ENCODE measurements at regions not wholly inside any gene's neighbourhood (a gene's known extent, or its start where the extent isn't known, plus 50 kb on each side); places are given as distances from the start of the nearest gene placed in this dataset.
"Not testable (repeated sequence)": the region's sequence is repeated elsewhere in the genome, so short reads cannot be mapped to it uniquely, and the experiment has no call there.

DNA sequence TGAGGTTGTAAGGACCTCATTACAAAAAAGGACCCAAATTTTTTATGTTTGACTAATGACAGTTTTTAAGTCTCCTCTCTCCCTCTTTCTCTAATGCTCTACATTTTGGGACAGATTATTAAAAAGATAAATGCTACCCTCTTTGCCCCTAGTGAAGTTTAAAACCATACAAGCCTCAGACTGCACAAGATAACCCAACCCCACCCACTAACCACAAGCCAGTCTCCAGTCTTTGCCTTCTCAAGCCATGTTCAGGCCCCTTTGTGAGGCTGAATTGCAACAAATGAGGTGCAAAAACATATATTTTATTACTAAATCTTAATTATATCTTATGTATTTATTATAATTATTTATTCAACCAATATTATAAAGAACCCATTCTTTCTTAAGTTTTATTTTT lies 597.2 kb upstream of the BRINP3 start:
- no peaks in the 10 kb centered on the region for H3K27me3 ChIP-seq (replicated peaks; ENCODE audit: control insufficient read depth, insufficient read depth, low read length)
- no peaks in the 10 kb centered on the region for H3K4me1 ChIP-seq (ENCODE audit: control insufficient read depth, insufficient read depth, low read length)
- DNase-seq (ENCODE audit: low read depth), result no peak
- H3K36me3 ChIP-seq (ENCODE audit: control insufficient read depth, insufficient read depth, low read length, severe bottlenecking), result no peaks in the 10 kb centered on the region
- H3K4me3 ChIP-seq (ENCODE audit: low read length), result no peak overlapping the region
- peaks cover 3% of the 10 kb centered on the region for H3K9me3 ChIP-seq (ENCODE audit: control insufficient read depth, low read length)
- no peak overlapping the region for H3K9ac ChIP-seq (ENCODE audit: low read length)

DNA sequence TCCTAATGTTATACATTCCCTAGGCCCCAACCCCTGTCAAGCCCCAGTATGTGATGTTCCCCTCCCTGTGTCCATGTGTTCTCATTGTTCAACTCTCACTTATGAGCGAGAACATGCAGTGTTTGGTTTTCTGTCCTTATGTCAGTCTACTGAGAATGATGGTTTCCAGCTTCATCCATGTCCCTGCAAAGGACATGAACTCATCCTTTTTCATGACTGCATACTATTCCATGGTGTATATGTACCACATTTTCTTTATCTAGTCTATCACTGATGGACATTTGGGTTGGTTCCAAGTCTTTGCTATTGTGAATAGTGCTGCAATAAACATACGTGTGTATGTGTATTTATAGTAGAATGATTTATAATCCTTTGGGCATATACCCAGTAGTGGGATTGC lies 605.4 kb upstream of the BRINP3 start:
- H3K4me1 ChIP-seq (ENCODE audit: control insufficient read depth, insufficient read depth, low read length); H3K4me3 ChIP-seq (ENCODE audit: low read length); H3K36me3 ChIP-seq (ENCODE audit: control insufficient read depth, insufficient read depth, low read length, severe bottlenecking); H3K9me3 ChIP-seq (ENCODE audit: control insufficient read depth, low read length); H3K9ac ChIP-seq (ENCODE audit: low read length); DNase-seq (ENCODE audit: low read depth); H3K27me3 ChIP-seq (replicated peaks; ENCODE audit: control insufficient read depth, insufficient read depth, low read length): not testable (repeated sequence)

DNA sequence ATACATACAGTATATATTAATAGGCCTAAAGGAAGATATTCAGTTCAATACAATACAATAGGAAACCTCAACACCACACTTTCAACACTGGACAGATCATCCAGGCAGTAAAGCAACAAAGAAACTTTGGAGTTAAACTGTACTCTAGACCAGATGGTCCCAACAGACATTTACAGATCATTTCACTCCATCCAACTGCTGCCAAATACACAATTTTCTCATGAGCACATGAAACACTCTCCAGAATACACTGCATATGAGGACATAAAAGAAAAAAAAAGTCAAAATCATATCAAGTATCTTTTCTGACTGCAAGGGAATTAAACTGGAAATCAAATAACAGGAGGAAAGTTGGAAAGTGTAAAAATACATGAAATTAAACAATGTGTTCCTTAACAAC lies 607.5 kb upstream of the BRINP3 start:
- DNase-seq (ENCODE audit: low read depth), result no peak
- no peak overlapping the region for H3K9ac ChIP-seq (ENCODE audit: low read length)
- no peaks in the 10 kb centered on the region for H3K9me3 ChIP-seq (ENCODE audit: control insufficient read depth, low read length)
- H3K4me1 ChIP-seq (ENCODE audit: control insufficient read depth, insufficient read depth, low read length), result no peaks in the 10 kb centered on the region
- no peaks in the 10 kb centered on the region for H3K36me3 ChIP-seq (ENCODE audit: control insufficient read depth, insufficient read depth, low read length, severe bottlenecking)
- no peaks in the 10 kb centered on the region for H3K27me3 ChIP-seq (replicated peaks; ENCODE audit: control insufficient read depth, insufficient read depth, low read length)
- no peak overlapping the region for H3K4me3 ChIP-seq (ENCODE audit: low read length)

DNA sequence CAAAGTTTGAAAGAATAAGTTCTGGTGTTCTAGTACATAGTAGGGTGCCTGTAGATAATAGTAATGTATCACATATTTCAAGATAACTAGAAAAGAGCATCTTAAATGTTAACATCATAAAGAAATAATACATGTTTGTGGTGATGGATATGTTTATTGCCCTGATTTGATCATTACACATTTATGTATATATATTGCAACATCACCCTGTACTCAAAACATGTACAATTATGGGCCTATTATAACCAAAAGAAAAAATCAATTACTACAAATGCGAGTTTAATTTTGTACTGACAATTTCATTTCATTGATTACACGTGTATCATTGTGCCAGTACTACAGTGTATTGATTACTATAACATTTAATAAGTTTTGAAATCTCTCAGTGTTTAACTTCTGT lies 609.2 kb upstream of the BRINP3 start:
- Histone ChIP-seq H3K36me3 (ENCODE audit: control insufficient read depth, insufficient read depth, low read length, severe bottlenecking) (no peaks in the 10 kb centered on the region), H3K4me3 (ENCODE audit: low read length) (no peak overlapping the region), H3K27me3 (replicated peaks; ENCODE audit: control insufficient read depth, insufficient read depth, low read length) (no peaks in the 10 kb centered on the region), H3K9me3 (ENCODE audit: control insufficient read depth, low read length) (no peaks in the 10 kb centered on the region), H3K4me1 (ENCODE audit: control insufficient read depth, insufficient read depth, low read length) (no peaks in the 10 kb centered on the region), H3K9ac (ENCODE audit: low read length) (no peak overlapping the region)
- DNase-seq (ENCODE audit: low read depth), result no peak

DNA sequence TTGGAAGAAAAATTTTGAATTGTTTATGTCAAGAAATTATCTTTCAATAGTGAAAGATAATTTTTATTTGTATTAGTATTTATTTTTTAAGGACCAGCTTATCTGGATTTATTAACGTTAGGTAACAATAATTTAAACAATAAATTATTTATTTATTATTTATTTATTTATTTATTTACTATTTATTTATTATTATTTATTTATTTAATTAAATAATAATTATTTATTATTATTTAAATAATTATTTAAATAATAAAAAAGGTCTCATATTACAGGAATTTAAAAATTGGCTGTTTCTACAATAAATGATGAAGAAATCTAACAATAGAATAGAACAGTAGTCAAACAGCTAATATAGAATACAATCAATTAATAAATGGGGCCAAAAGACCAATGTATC lies 618.7 kb upstream of the BRINP3 start:
- no peaks in the 10 kb centered on the region for H3K27me3 ChIP-seq (replicated peaks; ENCODE audit: control insufficient read depth, insufficient read depth, low read length)
- H3K9me3 ChIP-seq (ENCODE audit: control insufficient read depth, low read length), result no peaks in the 10 kb centered on the region
- no peak overlapping the region for H3K9ac ChIP-seq (ENCODE audit: low read length)
- H3K4me3 ChIP-seq (ENCODE audit: low read length), result no peak overlapping the region
- H3K36me3 ChIP-seq (ENCODE audit: control insufficient read depth, insufficient read depth, low read length, severe bottlenecking), result no peaks in the 10 kb centered on the region
- DNase-seq (ENCODE audit: low read depth), result no peak
- no peaks in the 10 kb centered on the region for H3K4me1 ChIP-seq (ENCODE audit: control insufficient read depth, insufficient read depth, low read length)

DNA sequence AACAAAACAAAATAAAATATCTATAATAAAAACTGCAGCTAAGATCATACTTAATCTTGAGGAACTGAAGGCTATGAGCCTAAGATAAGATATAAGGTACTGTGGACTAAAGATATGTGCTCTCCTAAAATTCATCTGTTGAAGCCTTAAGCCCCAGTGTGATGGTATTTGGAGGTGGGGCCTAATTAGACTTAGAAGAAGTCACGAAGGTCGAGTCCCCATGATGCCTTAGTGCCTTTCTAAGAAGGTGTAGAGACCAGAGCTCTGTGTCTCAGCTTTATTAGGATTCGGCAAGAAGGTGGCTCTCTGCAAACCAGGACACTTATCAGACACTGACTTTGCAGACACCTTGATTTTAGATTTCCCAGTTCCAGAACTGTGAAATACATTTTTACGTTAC lies 622.0 kb upstream of the BRINP3 start:
- H3K4me1 ChIP-seq (ENCODE audit: control insufficient read depth, insufficient read depth, low read length), result no peaks in the 10 kb centered on the region
- no peaks in the 10 kb centered on the region for H3K9me3 ChIP-seq (ENCODE audit: control insufficient read depth, low read length)
- no peak for DNase-seq (ENCODE audit: low read depth)
- H3K27me3 ChIP-seq (replicated peaks; ENCODE audit: control insufficient read depth, insufficient read depth, low read length), result no peaks in the 10 kb centered on the region
- H3K9ac ChIP-seq (ENCODE audit: low read length), result no peak overlapping the region
- no peak overlapping the region for H3K4me3 ChIP-seq (ENCODE audit: low read length)
- H3K36me3 ChIP-seq (ENCODE audit: control insufficient read depth, insufficient read depth, low read length, severe bottlenecking), result no peaks in the 10 kb centered on the region

DNA sequence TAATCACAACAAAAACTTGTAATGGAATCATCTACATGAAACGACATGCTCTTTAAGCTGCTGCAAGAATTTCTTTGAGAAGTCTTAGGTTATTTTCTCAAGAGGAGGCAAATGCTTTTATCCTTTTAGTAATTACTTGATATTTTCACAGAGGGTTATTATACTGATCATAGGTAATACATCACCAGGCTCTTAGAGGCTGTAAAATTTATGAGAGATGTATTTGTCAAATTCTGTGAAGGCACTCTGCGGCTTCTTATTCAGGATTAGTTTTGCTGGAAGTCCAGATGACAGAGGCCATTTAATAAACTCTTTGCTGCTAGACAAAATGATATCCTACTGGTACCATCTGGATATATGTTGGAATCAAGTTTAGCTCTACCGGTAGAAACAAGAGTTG lies 624.3 kb upstream of the BRINP3 start:
- no peaks in the 10 kb centered on the region for H3K36me3 ChIP-seq (ENCODE audit: control insufficient read depth, insufficient read depth, low read length, severe bottlenecking)
- DNase-seq (ENCODE audit: low read depth), result no peak
- H3K27me3 ChIP-seq (replicated peaks; ENCODE audit: control insufficient read depth, insufficient read depth, low read length), result no peaks in the 10 kb centered on the region
- peaks cover 1% of the 10 kb centered on the region for H3K9me3 ChIP-seq (ENCODE audit: control insufficient read depth, low read length)
- no peak overlapping the region for H3K9ac ChIP-seq (ENCODE audit: low read length)
- no peaks in the 10 kb centered on the region for H3K4me1 ChIP-seq (ENCODE audit: control insufficient read depth, insufficient read depth, low read length)
- no peak overlapping the region for H3K4me3 ChIP-seq (ENCODE audit: low read length)

DNA sequence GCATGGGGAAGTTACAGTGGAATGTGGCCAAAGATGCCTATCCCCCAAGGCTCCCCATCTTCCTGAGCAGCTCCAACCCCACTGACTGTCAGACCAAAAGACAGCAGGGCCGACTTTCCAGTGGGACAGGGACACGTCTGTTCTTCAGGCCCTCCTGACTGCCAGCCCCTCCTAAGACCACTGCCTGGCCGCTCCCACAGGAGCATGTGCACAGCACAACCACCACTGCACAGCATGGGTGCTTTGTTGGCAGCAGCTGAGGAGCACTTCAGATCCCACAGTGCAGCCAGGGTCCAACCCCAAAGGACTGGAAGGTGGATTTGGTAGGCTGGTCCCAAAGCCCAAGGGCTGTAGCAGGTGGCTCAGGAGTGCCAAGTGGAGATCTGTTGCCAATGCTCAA lies 648.3 kb upstream of the BRINP3 start:
- H3K9me3 ChIP-seq (ENCODE audit: control insufficient read depth, low read length), result peaks cover 11% of the 10 kb centered on the region
- H3K9ac ChIP-seq (ENCODE audit: low read length), result no peak overlapping the region
- DNase-seq (ENCODE audit: low read depth), result no peak
- no peak overlapping the region for H3K4me3 ChIP-seq (ENCODE audit: low read length)
- no peaks in the 10 kb centered on the region for H3K36me3 ChIP-seq (ENCODE audit: control insufficient read depth, insufficient read depth, low read length, severe bottlenecking)
- no peaks in the 10 kb centered on the region for H3K27me3 ChIP-seq (replicated peaks; ENCODE audit: control insufficient read depth, insufficient read depth, low read length)
- no peaks in the 10 kb centered on the region for H3K4me1 ChIP-seq (ENCODE audit: control insufficient read depth, insufficient read depth, low read length)

DNA sequence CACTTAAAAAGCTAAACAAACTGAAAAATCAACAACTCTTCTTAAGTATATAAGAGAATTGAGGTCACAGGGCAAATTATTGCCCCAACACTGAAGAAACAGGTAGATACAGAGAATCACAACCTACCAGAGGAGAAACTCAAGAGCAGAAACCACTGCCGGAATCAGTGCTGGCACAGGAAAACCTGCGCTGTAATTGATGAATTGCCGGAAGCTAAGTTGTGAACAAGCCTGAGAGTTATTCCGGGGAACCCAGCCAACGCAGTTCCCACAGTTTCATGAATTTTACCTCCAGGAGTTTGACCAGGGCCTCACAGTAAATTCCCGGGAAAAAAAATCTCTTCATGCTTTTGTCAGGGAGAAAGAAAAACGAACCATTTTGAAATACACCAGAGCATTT lies 657.1 kb upstream of the BRINP3 start:
- Histone ChIP-seq H3K4me1 (ENCODE audit: control insufficient read depth, insufficient read depth, low read length) (no peaks in the 10 kb centered on the region), H3K4me3 (ENCODE audit: low read length) (no peak overlapping the region), H3K9ac (ENCODE audit: low read length) (no peak overlapping the region), H3K36me3 (ENCODE audit: control insufficient read depth, insufficient read depth, low read length, severe bottlenecking) (no peaks in the 10 kb centered on the region), H3K27me3 (replicated peaks; ENCODE audit: control insufficient read depth, insufficient read depth, low read length) (no peaks in the 10 kb centered on the region), H3K9me3 (ENCODE audit: control insufficient read depth, low read length) (no peaks in the 10 kb centered on the region)
- DNase-seq (ENCODE audit: low read depth), result no peak

DNA sequence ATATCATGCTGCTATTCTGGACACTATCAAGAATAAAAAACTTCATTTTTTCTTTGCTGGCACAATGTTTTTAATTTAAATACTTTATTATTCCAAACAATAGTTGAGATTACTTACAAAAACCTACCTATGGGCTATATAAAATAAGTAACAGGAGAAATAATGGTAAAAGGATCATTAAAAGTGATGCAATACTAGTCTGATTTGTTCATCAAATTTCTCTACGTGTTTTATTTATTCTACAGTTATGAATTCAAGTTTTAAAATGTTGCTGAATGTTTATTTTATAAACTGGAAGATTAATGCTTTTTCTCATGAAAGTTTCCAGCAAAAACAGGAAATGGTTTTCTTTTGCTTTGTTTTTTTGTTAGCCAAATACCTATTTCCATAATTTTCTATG lies 662.4 kb upstream of the BRINP3 start:
- no peak for DNase-seq (ENCODE audit: low read depth)
- H3K9ac ChIP-seq (ENCODE audit: low read length), result no peak overlapping the region

DNA sequence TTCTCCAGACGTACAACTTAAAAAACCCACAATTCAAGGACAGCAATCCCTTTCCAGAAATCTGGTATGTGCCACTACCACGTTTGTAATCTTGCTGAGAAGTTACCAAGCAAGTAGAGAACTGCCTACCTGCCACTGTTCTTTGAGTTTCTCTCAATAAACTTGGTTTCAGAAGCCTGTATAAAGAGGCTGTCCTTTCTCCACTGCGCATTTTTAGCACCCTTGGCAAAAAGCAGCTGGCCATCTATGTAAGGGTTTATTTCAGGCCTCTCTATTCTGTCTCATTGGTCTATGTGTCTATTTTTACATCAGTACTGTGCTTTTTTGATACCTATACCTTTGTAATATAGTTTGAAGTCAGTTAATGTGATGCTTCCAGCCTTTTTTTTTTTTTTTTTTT lies 665.1 kb upstream of the BRINP3 start:
- no peaks in the 10 kb centered on the region for H3K36me3 ChIP-seq (ENCODE audit: control insufficient read depth, insufficient read depth, low read length, severe bottlenecking)
- H3K27me3 ChIP-seq (replicated peaks; ENCODE audit: control insufficient read depth, insufficient read depth, low read length), result no peaks in the 10 kb centered on the region
- H3K9me3 ChIP-seq (ENCODE audit: control insufficient read depth, low read length), result no peaks in the 10 kb centered on the region
- DNase-seq (ENCODE audit: low read depth), result no peak
- H3K4me1 ChIP-seq (ENCODE audit: control insufficient read depth, insufficient read depth, low read length), result no peaks in the 10 kb centered on the region
- H3K4me3 ChIP-seq (ENCODE audit: low read length), result no peak overlapping the region
- no peak overlapping the region for H3K9ac ChIP-seq (ENCODE audit: low read length)

More for the DNA sequence above, 662.4 kb upstream of the BRINP3 start:
- no peaks in the 10 kb centered on the region for H3K27me3 ChIP-seq (replicated peaks; ENCODE audit: control insufficient read depth, insufficient read depth, low read length)
- H3K36me3 ChIP-seq (ENCODE audit: control insufficient read depth, insufficient read depth, low read length, severe bottlenecking), result no peaks in the 10 kb centered on the region
- H3K4me1 ChIP-seq (ENCODE audit: control insufficient read depth, insufficient read depth, low read length), result no peaks in the 10 kb centered on the region
- H3K9me3 ChIP-seq (ENCODE audit: control insufficient read depth, low read length), result no peaks in the 10 kb centered on the region
- no peak overlapping the region for H3K4me3 ChIP-seq (ENCODE audit: low read length)

DNA sequence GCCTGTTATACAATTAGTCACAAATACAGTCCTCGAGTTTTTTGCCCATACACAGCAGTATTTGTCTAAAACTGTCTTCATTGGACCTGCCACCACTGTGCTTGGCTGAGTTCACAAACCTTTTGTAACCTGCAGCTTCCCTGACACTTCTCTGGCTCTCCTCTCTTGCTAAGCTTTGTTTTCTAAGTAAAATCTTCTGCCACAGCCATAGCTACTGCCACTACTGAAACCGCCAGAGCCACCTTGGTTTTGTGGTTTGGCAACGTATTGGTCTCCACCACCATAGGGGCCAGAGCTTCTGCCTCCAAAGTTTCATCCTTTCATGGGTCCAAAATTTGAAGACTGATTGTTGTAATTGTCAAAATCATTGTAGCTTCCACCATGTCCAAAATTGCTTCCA lies 668.2 kb upstream of the BRINP3 start:
- Histone ChIP-seq H3K9ac (ENCODE audit: low read length) (no peak overlapping the region), H3K36me3 (ENCODE audit: control insufficient read depth, insufficient read depth, low read length, severe bottlenecking) (no peaks in the 10 kb centered on the region), H3K27me3 (replicated peaks; ENCODE audit: control insufficient read depth, insufficient read depth, low read length) (no peaks in the 10 kb centered on the region), H3K4me1 (ENCODE audit: control insufficient read depth, insufficient read depth, low read length) (no peaks in the 10 kb centered on the region), H3K9me3 (ENCODE audit: control insufficient read depth, low read length) (no peaks in the 10 kb centered on the region), H3K4me3 (ENCODE audit: low read length) (no peak overlapping the region)
- DNase-seq (ENCODE audit: low read depth), result no peak
